NCI-H345 treated with DMSO at 0.1 percent for 48 hours (cell line): ENCODE measurements at regions not wholly inside any gene's neighbourhood (a gene's known extent, or its start where the extent isn't known, plus 50 kb on each side); places are given as distances from the start of the nearest gene placed in this dataset.
"Not testable (repeated sequence)": the region's sequence is repeated elsewhere in the genome, so short reads cannot be mapped to it uniquely, and the experiment has no call there.

Experiments used
- DNase-seq: peaks from one replicate; lab custom pipeline; 2025; ENCODE audit not compliant: unreplicated experiment; lab: John Stamatoyannopoulos, UW

- no peak for DNase-seq
Observed at GRCh38 chr4:129248621-129249020, 152.7 kb downstream of the C4orf33 start.

- DNase-seq = no peak
Observed at GRCh38 chr4:129254126-129254525, 158.2 kb downstream of the C4orf33 start.

- DNase-seq = no peak
Observed at GRCh38 chr4:129254526-129254925, 158.6 kb downstream of the C4orf33 start.

GRCh38 chr4:129261584-129261983 is 165.6 kb downstream of the C4orf33 start:
- no peak for DNase-seq

GRCh38 chr4:129264008-129264657 is 168.2 kb downstream of the C4orf33 start:
- no peak for DNase-seq

GRCh38 chr4:129278868-129279267 is 182.9 kb downstream of the C4orf33 start:
- DNase-seq = no peak

GRCh38 chr4:129282293-129282692 is 186.3 kb downstream of the C4orf33 start:
- DNase-seq = no peak

- DNase-seq = not testable (repeated sequence)
Observed at GRCh38 chr4:129292194-129292593, 196.2 kb downstream of the C4orf33 start.

- DNase-seq = no peak
Observed at GRCh38 chr4:129314781-129315180, 218.8 kb downstream of the C4orf33 start.

- DNase-seq = no peak
Observed at GRCh38 chr4:129322920-129323319, 227.0 kb downstream of the C4orf33 start.

GRCh38 chr4:129323658-129324057 is 227.7 kb downstream of the C4orf33 start:
- DNase-seq = peak; percentile 47

- no peak for DNase-seq
Observed at GRCh38 chr4:129326571-129327460, 230.9 kb downstream of the C4orf33 start.

- DNase-seq = no peak
Observed at GRCh38 chr4:129327637-129328036, 231.7 kb downstream of the C4orf33 start.

GRCh38 chr4:129328162-129328561 is 232.2 kb downstream of the C4orf33 start:
- no peak for DNase-seq

- DNase-seq = no peak
Observed at GRCh38 chr4:129334136-129334535, 238.2 kb downstream of the C4orf33 start.

GRCh38 chr4:129335276-129335675 is 239.3 kb downstream of the C4orf33 start:
- DNase-seq = no peak

GRCh38 chr4:129335818-129336217 is 239.9 kb downstream of the C4orf33 start:
- DNase-seq = no peak

GRCh38 chr4:129336457-129337227 is 240.7 kb downstream of the C4orf33 start:
- no peak for DNase-seq

- DNase-seq = no peak
Observed at GRCh38 chr4:129337228-129337620, 241.3 kb downstream of the C4orf33 start.

- DNase-seq = no peak
Observed at GRCh38 chr4:129342819-129343408, 247.0 kb downstream of the C4orf33 start.

- DNase-seq = no peak
Observed at GRCh38 chr4:129344058-129344457, 248.1 kb downstream of the C4orf33 start.
